Ovary (tissue), 3 donors: ENCODE measurements at regions not wholly inside any gene's neighbourhood (a gene's known extent, or its start where the extent isn't known, plus 50 kb on each side); places are given as distances from the start of the nearest gene placed in this dataset.

Experiments used
- POLR2A ChIP-seq: fragments of 450-650 bp; IDR thresholded peaks from one replicate; pipeline ENCODE4 v1.6.1; 2017; ENCODE audit warnings: antibody characterized with exemption, mild to moderate bottlenecking, moderate library complexity
- TF ChIP-seq, protein P1 (sequence below), 3 donors: fragments of 450-650 bp in 2 of 3; fragments of 200-600 bp in 1 of 3; IDR thresholded peaks; one replicate each; pipeline versions ENCODE4 v1.5.1 to v1.8.0; 2016 to 2022; ENCODE audit warnings: antibody characterized with exemption in 3 of 3, mild to moderate bottlenecking in 1 of 3
- donor health status: DM: no; HTN: no; CAD: no.

DNA sequence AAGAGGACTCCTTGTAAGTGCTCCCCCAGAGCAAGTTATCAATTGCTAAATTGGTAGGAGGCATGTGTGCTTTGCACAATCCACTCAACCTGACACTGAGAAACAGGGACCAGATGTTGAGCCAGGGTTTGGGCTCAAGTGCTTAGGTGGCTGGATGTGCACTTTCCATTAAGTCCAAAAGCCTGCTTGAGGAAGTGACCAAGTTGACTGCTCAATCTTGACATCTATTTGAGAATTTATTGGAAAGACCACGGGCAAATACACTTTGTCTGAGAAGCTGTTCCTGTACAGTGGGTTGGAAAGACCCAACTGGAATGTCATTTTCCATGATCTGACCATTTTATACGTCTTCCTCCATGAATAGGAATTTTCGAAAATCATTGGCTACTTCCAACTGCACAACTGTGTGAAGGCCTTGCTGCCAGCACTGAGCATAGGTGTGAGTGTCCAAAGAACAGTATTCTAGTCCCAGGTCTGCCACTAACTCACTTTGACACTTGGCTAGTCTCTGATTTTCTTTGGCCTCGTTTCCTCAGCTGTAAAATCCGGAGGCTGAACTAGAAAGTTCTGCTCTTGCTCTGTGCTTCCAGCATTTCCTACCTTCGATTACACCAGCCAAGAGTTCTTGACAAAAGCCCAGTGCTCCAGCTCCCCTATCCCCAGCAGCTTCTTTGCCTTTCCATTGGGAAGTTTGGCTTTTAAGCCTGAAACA is 186.9 kb upstream of the ECI2 start:
- TF ChIP-seq, protein P1, sequence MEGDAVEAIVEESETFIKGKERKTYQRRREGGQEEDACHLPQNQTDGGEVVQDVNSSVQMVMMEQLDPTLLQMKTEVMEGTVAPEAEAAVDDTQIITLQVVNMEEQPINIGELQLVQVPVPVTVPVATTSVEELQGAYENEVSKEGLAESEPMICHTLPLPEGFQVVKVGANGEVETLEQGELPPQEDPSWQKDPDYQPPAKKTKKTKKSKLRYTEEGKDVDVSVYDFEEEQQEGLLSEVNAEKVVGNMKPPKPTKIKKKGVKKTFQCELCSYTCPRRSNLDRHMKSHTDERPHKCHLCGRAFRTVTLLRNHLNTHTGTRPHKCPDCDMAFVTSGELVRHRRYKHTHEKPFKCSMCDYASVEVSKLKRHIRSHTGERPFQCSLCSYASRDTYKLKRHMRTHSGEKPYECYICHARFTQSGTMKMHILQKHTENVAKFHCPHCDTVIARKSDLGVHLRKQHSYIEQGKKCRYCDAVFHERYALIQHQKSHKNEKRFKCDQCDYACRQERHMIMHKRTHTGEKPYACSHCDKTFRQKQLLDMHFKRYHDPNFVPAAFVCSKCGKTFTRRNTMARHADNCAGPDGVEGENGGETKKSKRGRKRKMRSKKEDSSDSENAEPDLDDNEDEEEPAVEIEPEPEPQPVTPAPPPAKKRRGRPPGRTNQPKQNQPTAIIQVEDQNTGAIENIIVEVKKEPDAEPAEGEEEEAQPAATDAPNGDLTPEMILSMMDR (IDR thresholded peaks at IDR 0.05) = no peak
- no peak for TF ChIP-seq POLR2A
